GM19324 (cell line): ENCODE measurements at regions not wholly inside any gene's neighbourhood (a gene's known extent, or its start where the extent isn't known, plus 50 kb on each side); places are given as distances from the start of the nearest gene placed in this dataset.

ENCODE experiments used
- ATAC-seq: cut with Tn5 transposase; IDR thresholded peaks from one replicate; pipeline ENCODE4 v1.9.1; 2021; ENCODE audit warnings: mild to moderate bottlenecking, moderate library complexity; ENCODE audit not compliant: unreplicated experiment, low FRiP score

DNA sequence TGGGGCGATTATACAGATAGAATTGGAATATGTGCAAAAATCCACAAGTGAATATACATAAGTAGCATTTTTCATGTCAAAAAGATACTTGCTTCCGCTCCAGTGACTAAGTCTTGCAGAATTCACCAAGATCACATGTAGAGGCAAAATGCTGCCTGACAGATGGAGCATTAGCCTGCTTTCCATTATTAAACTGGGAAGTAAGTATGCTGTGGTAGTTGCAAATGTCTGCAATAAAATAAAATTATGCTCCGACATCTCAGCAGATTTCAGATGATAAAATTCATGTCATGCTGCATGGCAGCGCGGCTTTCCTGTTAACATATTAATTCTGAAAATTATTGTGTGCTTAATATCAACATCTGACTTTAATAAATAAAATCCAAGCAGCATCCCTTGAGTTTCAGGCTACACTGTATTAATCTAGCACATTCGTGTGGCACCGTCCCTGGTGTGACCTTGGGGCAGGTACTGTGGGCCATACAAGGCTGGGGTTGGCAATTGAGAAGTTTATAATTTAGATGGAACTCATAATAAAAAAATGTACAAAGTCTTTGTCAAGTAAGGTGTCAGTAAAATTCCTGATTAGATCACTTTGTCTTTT, 366.4 kb upstream of the ZP4 start:
- no peak for ATAC-seq

DNA sequence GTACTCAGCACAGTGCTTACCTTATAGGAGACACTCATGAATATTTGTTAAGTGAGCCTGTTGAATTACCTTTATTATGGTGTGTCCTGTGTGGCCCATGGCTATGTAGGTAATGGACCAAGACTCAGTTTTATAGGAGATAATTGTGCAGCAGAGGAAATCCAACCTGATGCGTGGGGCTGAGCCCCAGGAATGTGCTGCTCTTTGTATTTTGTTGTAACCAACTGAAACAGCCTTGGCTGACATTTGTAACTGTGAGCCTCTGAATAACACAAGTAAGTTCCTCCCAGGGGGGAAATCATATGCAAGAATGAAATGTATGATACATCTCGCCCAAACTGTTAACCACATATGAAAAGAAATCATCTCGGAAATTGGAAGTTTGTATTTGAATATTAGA, 364.2 kb upstream of the ZP4 start:
- no peak for ATAC-seq

GRCh38 chr1:238252033-238252802, 361.5 kb upstream of the ZP4 start:
- no peak for ATAC-seq

DNA sequence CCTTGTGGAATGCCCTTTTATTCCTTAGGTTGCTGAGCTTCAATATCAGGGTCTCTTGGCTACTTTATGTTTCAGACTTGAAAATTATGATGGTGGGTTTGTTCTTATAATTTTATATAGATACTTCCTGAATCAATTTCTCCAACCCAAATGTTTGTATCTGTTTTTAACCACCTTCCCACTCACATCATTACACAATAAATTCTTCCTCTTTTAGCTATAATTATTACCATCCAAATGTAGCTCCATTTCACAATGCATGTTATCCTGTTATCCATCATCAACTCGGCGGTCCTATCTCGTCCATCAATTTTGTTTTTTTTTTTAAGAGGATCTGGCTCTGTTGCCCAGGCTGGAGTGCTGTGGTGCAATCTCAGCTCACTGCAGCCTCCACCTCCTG, 357.6 kb upstream of the ZP4 start:
- no peak for ATAC-seq

- ATAC-seq = no peak
Measured at GRCh38 chr1:238242181-238242580, 351.5 kb upstream of the ZP4 start.

GRCh38 chr1:238241607-238242006, 350.9 kb upstream of the ZP4 start:
- ATAC-seq = no peak

DNA sequence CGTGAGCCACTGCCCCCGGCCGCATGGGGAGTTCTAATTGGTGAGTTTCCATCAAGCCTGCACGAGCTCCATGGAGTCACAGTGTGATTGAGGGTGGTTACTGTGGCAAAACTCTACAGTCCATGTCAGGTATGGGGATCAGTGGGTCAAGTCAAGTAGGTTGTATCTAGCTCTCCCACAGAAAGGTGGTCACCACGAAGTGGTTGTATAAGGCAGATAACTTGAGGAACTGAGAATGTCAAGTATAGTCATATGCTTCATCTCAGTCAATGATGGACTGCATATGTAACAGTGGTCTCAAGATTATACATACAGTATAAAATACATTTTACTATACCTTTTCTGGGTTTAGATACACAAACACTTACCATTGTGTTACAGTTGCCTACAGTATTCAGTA, 348.6 kb upstream of the ZP4 start:
- ATAC-seq = no peak

- ATAC-seq = no peak
Measured at GRCh38 chr1:238233966-238234365, 343.2 kb upstream of the ZP4 start.

GRCh38 chr1:238232084-238232710, 341.5 kb upstream of the ZP4 start:
- no peak for ATAC-seq

DNA sequence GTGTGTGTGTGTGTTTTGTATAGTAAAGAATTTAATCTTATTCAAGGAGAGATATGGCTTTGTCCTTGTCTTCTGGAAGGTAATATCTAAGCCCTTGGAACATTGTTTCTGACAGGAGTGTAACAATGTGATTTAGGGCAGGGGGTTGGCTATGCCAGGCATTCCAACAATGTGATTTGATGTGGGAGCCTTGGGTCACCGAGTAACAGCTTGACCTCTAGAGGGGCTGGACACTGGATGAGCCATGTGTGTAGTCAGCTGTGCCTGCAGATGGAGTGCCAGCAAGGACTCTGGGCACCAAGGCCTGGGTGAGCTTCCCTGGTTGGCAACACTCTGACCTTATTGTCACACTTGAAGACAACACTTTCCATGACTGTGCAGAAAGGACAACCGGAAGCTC, 336.1 kb upstream of the ZP4 start:
- ATAC-seq = no peak

GRCh38 chr1:238223076-238223640, 332.4 kb upstream of the ZP4 start:
- ATAC-seq = no peak

DNA sequence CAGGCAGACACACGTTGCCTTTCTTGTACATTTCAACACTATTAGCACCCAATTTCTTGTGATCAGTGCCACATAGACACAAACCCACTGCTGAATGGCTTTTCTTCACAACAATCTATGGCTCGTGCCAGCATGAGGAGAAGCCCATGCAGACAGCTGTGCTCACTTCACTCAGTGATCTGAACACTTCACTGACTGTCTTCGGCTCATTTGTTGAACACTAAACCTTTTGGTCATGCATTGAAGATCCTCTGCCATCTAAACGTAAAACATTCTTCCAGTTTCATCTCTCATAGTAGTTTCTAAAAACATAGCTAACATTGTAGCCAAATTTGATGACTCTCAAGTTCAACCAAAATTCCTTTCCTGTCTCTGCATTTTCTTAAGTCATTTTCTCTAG, 331.0 kb upstream of the ZP4 start:
- no peak for ATAC-seq

- no peak for ATAC-seq
Measured at GRCh38 chr1:238214449-238214848, 323.7 kb upstream of the ZP4 start.

DNA sequence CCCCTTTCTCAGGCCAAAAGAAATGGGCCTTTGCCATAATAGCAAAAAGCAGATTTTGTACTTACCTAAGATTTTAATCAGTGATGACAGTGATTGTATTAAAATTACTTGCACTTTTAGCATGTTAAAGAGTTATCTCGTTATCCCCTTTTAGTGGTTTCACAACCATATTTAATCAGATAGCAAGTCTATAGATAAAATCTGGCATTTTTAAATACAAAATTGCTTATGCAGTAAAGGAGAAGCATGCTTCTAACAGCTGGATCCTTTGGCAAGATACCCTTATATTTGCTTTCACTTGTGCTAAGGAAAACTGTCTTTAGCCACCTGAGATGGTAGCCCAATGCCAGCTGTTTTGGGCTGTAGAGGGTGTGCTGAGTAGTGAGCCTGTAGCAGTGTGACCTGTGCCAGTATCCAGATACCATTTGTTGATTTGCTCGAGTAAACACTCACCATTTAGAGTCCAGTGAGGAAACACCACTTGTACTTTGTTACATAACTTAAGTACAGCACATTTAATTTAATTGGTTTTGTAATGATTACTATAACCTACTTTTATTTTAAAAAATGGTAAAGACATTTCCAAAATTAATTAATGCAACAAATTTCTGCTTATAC, 314.4 kb upstream of the ZP4 start:
- no peak for ATAC-seq

DNA sequence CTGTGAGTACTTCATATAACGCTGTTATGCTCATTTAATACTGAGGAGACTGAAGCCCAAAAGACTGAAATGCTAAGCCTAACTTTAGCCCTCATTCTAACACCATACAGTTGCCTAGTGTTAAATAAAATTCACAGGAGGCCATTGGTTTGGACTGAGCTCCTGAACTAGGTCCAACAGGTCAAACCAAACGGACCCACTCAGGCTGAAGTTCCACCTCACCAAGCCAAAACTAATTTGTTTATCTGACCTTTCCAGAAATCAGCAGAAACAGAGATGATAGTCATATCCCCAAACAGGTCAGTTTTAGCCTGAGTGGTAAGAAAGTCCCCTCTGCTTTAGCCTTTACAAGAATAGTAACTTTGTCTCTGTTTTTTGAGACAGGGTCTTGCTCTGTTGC, 311.3 kb upstream of the ZP4 start:
- no peak for ATAC-seq

- no peak for ATAC-seq
Measured at GRCh38 chr1:238199325-238199724, 308.6 kb upstream of the ZP4 start.

GRCh38 chr1:238196516-238196915, 305.8 kb upstream of the ZP4 start:
- no peak for ATAC-seq

- ATAC-seq = no peak
Measured at GRCh38 chr1:238191170-238191569, 300.4 kb upstream of the ZP4 start.

DNA sequence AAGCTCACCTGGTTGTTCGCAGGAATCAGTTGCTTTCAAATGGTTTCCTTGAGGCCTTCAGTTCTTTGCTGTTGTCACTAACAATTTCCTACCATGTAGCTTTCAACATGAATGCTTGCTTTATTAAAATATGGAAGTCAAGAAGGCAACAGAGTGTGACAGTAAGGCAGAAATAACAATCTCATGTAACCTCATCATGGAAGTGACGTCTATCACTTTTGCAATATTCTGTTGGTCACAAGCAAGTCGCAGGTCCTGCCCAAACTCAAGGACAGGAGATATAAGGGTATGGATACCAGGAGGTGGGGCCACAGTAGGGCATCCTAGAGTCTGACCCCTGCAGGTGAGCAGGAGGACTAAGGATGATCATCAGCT, 296.8 kb upstream of the ZP4 start:
- no peak for ATAC-seq

- no peak for ATAC-seq
Measured at GRCh38 chr1:238186887-238187574, 296.3 kb upstream of the ZP4 start.
